CD14-positive monocyte (primary cell): ENCODE measurements at regions not wholly inside any gene's neighbourhood (a gene's known extent, or its start where the extent isn't known, plus 50 kb on each side); places are given as distances from the start of the nearest gene placed in this dataset.

Experiments
- DNase-seq, 3 donors: peaks; one replicate each; pipeline ENCODE4 v3.0.0-alpha.2; 2011 to 2022
- H2AFZ ChIP-seq: 2 replicates; pipeline ENCODE4 v1.6.0; 2012; ENCODE audit warnings: mild to moderate bottlenecking, low read depth, low read length, inconsistent platforms; ENCODE audit not compliant: insufficient read depth, poor library complexity, severe bottlenecking
- H3K27ac ChIP-seq, 2 donors: 1 replicate in 1 of 2; 2 replicates in 1 of 2; pipeline ENCODE4 v1.5.1; 2012 to 2013; ENCODE audit warnings: low read length in 2 of 2, control low read depth in 1 of 2, inconsistent platforms in 1 of 2, low read depth in 1 of 2, mild to moderate bottlenecking in 1 of 2
- H3K27me3 ChIP-seq, 2 donors: one replicate each; pipeline versions ENCODE4 v1.6.0 to v1.6.1; 2011 to 2013; ENCODE audit warnings: low read length in 2 of 2; ENCODE audit not compliant: control insufficient read depth in 2 of 2, insufficient read depth in 2 of 2
- H3K36me3 ChIP-seq, 2 donors: replicated peaks in 1 of 2; 1 replicate in 1 of 2; 2 replicates in 1 of 2; pipeline versions ENCODE4 v1.5.1 to v1.6.1; 2012 to 2013; ENCODE audit warnings: low read length in 2 of 2, control low read depth in 1 of 2, inconsistent platforms in 1 of 2, mild to moderate bottlenecking in 1 of 2; ENCODE audit not compliant: insufficient read depth in 2 of 2, control insufficient read depth in 1 of 2
- H3K4me1 ChIP-seq, 2 donors: 1 replicate in 1 of 2; 2 replicates in 1 of 2; pipeline versions ENCODE4 v1.5.1 to v1.6.1; 2012 to 2013; ENCODE audit warnings: low read length in 2 of 2, control low read depth in 1 of 2, inconsistent platforms in 1 of 2, mild to moderate bottlenecking in 1 of 2, moderate library complexity in 1 of 2; ENCODE audit not compliant: insufficient read depth in 2 of 2, control insufficient read depth in 1 of 2
- H3K4me2 ChIP-seq: replicated peaks from 2 replicates; pipeline ENCODE3; 2012; ENCODE audit warnings: low read length, moderate library complexity, mild to moderate bottlenecking; ENCODE audit not compliant: poor library complexity, severe bottlenecking; ENCODE audit errors: extremely low read depth
- H3K4me3 ChIP-seq, 3 experiments: fragments of 200-600 bp in 1 of 3; sonication (generic) in 1 of 3; replicated peaks in 1 of 3; 1 replicate in 2 of 3; 2 replicates in 1 of 3; pipeline ENCODE4 v1.5.1; 2011 to 2013; ENCODE audit warnings: low read length in 3 of 3, mild to moderate bottlenecking in 3 of 3, control low read depth in 2 of 3, low read depth in 2 of 3, inconsistent platforms in 1 of 3, moderate library complexity in 1 of 3
- H3K79me2 ChIP-seq: 2 replicates; pipeline ENCODE4 v1.6.0; 2012; ENCODE audit warnings: mild to moderate bottlenecking, control low read depth, inconsistent platforms, low read length, moderate library complexity; ENCODE audit not compliant: insufficient read depth
- H3K9ac ChIP-seq: 2 replicates; pipeline ENCODE4 v1.6.0; 2017; ENCODE audit warnings: low read length, mild to moderate bottlenecking; ENCODE audit not compliant: insufficient read depth, poor library complexity, severe bottlenecking
- H3K9me3 ChIP-seq, 2 donors: replicated peaks in 1 of 2; 1 replicate in 1 of 2; 2 replicates in 1 of 2; pipeline versions ENCODE4 v1.5.1 to v1.6.1; 2012 to 2013; ENCODE audit warnings: low read length in 2 of 2, control low read depth in 1 of 2; ENCODE audit not compliant: control insufficient read depth in 1 of 2, insufficient read depth in 1 of 2
- H4K20me1 ChIP-seq: 2 replicates; pipeline ENCODE4 v1.6.0; 2012; ENCODE audit warnings: mild to moderate bottlenecking, low read length, control low read depth, moderate library complexity; ENCODE audit not compliant: insufficient read depth
- H3K27ac Mint-ChIP-seq, 7 donors: one replicate each; pipeline ENCODE4 v1.8.0; 2020; ENCODE audit warnings: mild to moderate bottlenecking in 7 of 7, mixed read lengths in 7 of 7, moderate library complexity in 6 of 7, inconsistent platforms in 2 of 7
- H3K27me3 Mint-ChIP-seq, 3 donors: one replicate each; pipeline ENCODE4 v1.8.0; 2021 to 2022; ENCODE audit warnings: low read depth in 3 of 3, mild to moderate bottlenecking in 3 of 3, mixed read lengths in 3 of 3, moderate library complexity in 3 of 3, inconsistent platforms in 1 of 3
- H3K36me3 Mint-ChIP-seq, 2 donors: one replicate each; pipeline ENCODE4 v1.8.0; 2020; ENCODE audit warnings: mixed read lengths in 2 of 2, inconsistent platforms in 1 of 2, mild to moderate bottlenecking in 1 of 2
- H3K4me1 Mint-ChIP-seq: one replicate; pipeline ENCODE4 v1.8.0; 2020; ENCODE audit warnings: mild to moderate bottlenecking, mixed read lengths
- H3K4me3 Mint-ChIP-seq, 2 donors: one replicate each; pipeline ENCODE4 v1.8.0; 2020; ENCODE audit warnings: mild to moderate bottlenecking in 2 of 2, mixed read lengths in 2 of 2, moderate library complexity in 1 of 2
- H3K9me3 Mint-ChIP-seq, 7 donors: one replicate each; pipeline ENCODE4 v1.8.0; 2020 to 2022; ENCODE audit warnings: mixed read lengths in 7 of 7, mild to moderate bottlenecking in 6 of 7, moderate library complexity in 6 of 7, inconsistent platforms in 2 of 7
- WGBS: methylation state at CpG from one replicate; pipeline ENCODE4 v1.1.5; 2013; ENCODE audit warnings: missing lambda C conversion rate; ENCODE audit not compliant: insufficient coverage; 5-methylcytosine and 5-hydroxymethylcytosine counted together
- intact Hi-C, 2 donors: fragments of 100-400 bp; cut with micrococcal nuclease; formaldehyde crosslinking; loops; one replicate each; pipeline versions ENCODE4 v1.15.0 to v1.15.1; 2023
- TF ChIP-seq, protein P1 (sequence below): fragments of 200-600 bp; IDR thresholded peaks from one replicate; pipeline ENCODE4 v1.8.0; 2022; ENCODE audit warnings: antibody characterized with exemption, mild to moderate bottlenecking

DNA sequence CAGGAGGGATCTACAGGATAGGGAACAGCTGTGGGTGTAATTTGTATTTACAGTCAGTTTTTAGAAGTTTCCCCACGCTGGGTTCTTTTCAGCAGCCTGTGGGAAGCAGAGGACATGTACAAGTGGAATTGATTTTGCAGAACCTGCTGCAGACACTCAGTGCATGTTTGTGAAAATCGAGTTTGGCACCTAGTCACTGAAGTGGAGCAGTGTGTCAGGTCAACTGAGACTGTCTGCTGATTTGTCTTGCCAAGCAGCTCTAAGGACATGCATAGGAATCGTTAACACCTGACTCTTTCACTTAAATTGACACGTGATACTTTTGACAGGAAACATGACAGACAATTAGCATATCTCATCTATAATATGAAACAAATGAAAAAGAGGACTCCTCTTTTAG is 416.6 kb downstream of the TMX3 start:
- H3K36me3 ChIP-seq, result no peaks in the 10 kb centered on the region
- H4K20me1 ChIP-seq, result no peaks in the 10 kb centered on the region
- DNase-seq, result no peak
- H3K4me3 ChIP-seq, result no peak overlapping the region
- Mint-ChIP-seq H3K27me3 (no peaks in the 10 kb centered on the region), H3K4me3 (no peak overlapping the region), H3K9me3 (peaks cover 0 to 2% (median 0%) of the 10 kb centered on the region in 7 donors), H3K36me3 (no peaks in the 10 kb centered on the region), H3K4me1 (no peaks in the 10 kb centered on the region), H3K27ac (no peak overlapping the region)
- peaks cover 3 to 5% of the 10 kb centered on the region in 2 donors for H3K9me3 ChIP-seq
- intact Hi-C loops, result no loop called here
- H3K9ac ChIP-seq, result no peak overlapping the region
- no peaks in the 10 kb centered on the region for H3K27me3 ChIP-seq
- TF ChIP-seq, protein P1, sequence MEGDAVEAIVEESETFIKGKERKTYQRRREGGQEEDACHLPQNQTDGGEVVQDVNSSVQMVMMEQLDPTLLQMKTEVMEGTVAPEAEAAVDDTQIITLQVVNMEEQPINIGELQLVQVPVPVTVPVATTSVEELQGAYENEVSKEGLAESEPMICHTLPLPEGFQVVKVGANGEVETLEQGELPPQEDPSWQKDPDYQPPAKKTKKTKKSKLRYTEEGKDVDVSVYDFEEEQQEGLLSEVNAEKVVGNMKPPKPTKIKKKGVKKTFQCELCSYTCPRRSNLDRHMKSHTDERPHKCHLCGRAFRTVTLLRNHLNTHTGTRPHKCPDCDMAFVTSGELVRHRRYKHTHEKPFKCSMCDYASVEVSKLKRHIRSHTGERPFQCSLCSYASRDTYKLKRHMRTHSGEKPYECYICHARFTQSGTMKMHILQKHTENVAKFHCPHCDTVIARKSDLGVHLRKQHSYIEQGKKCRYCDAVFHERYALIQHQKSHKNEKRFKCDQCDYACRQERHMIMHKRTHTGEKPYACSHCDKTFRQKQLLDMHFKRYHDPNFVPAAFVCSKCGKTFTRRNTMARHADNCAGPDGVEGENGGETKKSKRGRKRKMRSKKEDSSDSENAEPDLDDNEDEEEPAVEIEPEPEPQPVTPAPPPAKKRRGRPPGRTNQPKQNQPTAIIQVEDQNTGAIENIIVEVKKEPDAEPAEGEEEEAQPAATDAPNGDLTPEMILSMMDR, result no peak
- H2AFZ ChIP-seq, result no peak overlapping the region
- H3K4me2 ChIP-seq, result no peak overlapping the region
- no peaks in the 10 kb centered on the region for H3K4me1 ChIP-seq
- H3K27ac ChIP-seq, result no peak overlapping the region
- WGBS, result 72% methylated on average over 2 of the region's 4 CpGs
- H3K79me2 ChIP-seq, result no peaks in the 10 kb centered on the region

DNA sequence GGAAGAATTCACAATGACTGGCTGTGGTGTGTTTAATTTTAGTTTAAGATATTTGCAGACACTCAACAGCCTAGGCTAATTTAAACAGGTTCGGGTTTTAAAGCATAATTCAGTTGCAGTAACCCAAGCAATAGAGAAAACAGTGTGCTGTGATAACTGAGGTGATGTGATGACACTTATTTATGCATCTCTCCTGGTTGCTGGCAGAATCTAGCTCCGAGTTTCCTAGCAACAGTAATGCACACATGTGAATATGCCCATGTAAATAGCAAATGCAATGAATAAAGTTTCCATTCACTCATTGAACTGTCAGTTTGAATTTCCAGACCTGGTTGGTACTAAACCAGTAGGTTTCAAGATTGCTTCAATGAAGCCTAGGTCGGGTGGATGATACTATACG is 426.5 kb downstream of the TMX3 start:
- Mint-ChIP-seq H3K9me3 (peaks cover 0 to 3% (median 0%) of the 10 kb centered on the region in 7 donors), H3K4me1 (no peaks in the 10 kb centered on the region), H3K27me3 (no peaks in the 10 kb centered on the region), H3K36me3 (no peaks in the 10 kb centered on the region), H3K27ac (no peak overlapping the region), H3K4me3 (no peak overlapping the region)
- no peak overlapping the region for H3K4me3 ChIP-seq
- WGBS, result no CpG with 5 or more reads among the region's 4 CpGs
- H4K20me1 ChIP-seq, result no peaks in the 10 kb centered on the region
- H3K27me3 ChIP-seq, result no peaks in the 10 kb centered on the region
- no peaks in the 10 kb centered on the region for H3K9me3 ChIP-seq
- H3K4me2 ChIP-seq, result no peak overlapping the region
- no peaks in the 10 kb centered on the region for H3K4me1 ChIP-seq
- no peaks in the 10 kb centered on the region for H3K79me2 ChIP-seq
- H3K27ac ChIP-seq, result no peak overlapping the region
- no peak for DNase-seq
- H2AFZ ChIP-seq, result no peak overlapping the region
- TF ChIP-seq, protein P1, result no peak
- no peak overlapping the region for H3K9ac ChIP-seq
- H3K36me3 ChIP-seq, result no peaks in the 10 kb centered on the region
- intact Hi-C loops, result no loop called here
